COLO668 (cell line): ENCODE measurements at regions not wholly inside any gene's neighbourhood (a gene's known extent, or its start where the extent isn't known, plus 50 kb on each side); places are given as distances from the start of the nearest gene placed in this dataset.

Source experiments
- DNase-seq: peaks from one replicate; lab custom pipeline; 2025; ENCODE audit not compliant: unreplicated experiment; lab: John Stamatoyannopoulos, UW

GRCh38 chr17:55668312-55668920 lies 54.2 kb downstream of the TMEM100 start:
- DNase-seq: no peak

DNA sequence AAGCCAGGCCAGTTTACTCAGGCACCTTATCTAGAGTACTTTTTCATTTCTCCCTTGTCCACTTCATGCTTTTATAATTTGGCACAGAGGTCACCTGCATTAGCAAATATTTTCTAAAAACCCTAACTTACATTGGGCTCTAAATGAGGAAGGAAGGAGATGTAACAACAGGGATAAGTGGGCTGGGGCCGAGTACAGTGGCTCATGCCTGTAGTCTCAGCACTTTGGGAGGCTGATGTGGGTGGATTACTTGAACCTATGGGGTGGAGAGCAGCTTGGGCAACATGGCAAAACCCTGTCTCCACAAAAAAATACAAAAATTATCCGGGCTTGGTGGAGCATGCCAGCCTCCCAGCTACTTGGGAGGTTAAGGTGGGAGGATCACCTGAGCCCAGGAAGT lies 55.9 kb downstream of the TMEM100 start:
- DNase-seq: no peak

DNA sequence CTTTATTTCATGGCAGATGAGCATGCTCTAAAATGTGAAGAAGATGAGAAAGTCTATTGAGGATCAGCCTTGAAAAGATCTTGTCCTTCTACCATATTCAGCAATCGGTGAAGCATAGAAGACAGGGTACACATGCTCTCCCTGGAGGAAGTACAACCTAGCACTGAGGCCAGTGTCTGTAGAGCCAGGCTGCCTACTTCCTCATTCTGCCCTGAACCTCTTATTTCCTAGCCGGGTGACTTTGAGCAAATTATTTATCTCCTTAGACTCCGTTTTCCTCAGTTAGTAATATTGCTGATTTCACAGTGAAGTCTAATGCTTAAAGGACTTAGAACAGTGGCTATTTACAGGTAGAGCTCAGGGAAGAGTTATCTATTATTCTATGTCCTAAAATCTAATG lies 58.4 kb downstream of the TMEM100 start:
- no peak for DNase-seq

GRCh38 chr17:55663400-55663799 lies 59.3 kb downstream of the TMEM100 start:
- no peak for DNase-seq

DNA sequence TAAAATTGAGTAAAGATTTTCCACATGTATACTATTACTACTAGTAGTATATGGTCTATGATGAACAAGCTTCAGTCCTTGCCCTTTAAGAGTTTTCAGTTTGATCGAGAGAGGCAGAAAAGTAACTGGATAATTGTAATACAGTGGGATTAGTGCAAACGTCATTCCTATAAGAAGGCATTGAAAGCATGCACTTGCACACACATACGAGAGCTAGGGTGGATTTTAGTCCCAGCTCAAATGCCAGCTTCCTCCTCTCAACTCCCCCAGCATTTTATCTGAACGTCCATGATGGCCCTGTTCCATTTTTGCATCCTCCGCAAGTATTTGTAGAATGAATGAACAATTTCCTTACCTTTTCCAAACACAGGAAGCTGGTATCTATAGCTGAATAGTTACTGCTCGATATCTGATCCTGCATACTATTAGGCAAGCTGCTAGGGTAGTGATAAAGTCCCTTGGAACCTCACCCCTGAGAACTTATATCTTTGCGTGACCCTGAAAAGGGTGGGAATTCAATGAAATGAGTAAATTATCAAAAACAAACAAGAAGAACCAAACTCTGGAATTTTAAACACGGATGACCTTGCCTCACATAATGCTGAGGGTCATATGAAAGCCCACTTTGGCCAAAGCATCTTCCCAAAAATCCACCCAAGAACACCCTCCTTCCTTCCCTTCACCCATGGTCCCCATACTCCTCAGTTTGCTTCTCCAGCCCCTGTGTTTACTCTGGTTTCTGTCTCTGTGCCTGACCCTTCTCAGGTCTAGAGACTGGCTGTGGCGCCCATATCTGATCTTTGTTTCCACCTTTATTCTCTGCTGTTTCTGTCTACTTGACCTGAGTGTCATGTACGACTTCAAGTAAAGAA lies 60.5 kb downstream of the TMEM100 start:
- DNase-seq: no peak

- no peak for DNase-seq
Observed at GRCh38 chr17:55661256-55661758, 61.4 kb downstream of the TMEM100 start.

- DNase-seq: no peak
Observed at GRCh38 chr17:55660178-55660886, 62.3 kb downstream of the TMEM100 start.

- no peak for DNase-seq
Observed at GRCh38 chr17:55659661-55660060, 63.0 kb downstream of the TMEM100 start.

GRCh38 chr17:55655777-55656176 lies 66.9 kb downstream of the TMEM100 start:
- DNase-seq: no peak

GRCh38 chr17:55654821-55655220 lies 67.8 kb downstream of the TMEM100 start:
- DNase-seq: no peak

DNA sequence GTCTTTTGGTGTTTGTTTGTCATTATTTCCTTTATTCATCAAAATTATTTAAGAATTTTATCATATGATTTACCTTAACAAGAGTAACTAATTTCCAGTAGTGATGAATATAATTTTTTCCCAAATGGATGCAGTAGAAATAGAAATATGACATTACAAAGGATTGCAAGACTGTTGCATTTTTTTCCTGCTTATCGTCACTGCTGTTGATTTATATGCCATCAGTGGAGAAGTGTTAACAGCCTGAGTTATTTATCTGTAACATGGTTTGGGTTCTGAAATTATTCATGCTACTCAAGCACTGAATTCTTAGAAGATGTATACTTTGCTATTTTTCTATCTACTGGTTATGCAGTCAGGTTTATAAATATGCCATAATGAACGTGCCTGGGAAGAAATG lies 68.6 kb downstream of the TMEM100 start:
- no peak for DNase-seq

GRCh38 chr17:55652825-55653224 lies 69.8 kb downstream of the TMEM100 start:
- no peak for DNase-seq

DNA sequence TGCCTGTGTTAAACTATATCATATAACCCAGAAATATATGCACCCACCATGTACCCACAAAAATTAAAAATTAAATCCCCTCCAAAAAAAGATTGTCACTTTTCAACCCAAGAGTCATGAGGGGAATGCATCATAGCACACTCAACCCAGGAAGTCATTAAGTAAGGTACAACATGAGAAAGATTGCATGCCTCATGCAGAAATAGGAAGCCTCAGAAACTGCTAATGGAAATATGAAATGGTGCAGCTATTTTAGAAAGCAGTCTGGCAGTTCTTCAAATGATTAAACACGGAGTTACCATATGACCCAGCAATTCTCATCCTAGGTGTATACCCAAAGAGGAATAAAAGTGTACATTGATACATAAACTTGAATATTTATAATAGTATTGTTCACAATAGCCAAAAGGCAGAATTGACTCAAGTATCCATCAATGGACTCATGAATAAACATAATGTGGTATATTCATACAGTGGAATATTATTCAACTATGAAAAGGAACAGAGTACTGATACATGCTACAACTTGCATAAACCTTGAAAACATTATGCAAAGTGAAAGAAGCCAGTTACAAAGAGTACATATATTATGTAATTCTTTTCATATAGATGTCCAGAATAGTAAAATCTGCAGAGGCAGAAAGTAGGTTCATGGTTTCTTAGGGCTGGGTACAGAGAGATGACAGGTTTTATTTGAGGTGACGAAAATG lies 70.4 kb downstream of the TMEM100 start:
- DNase-seq: no peak

DNA sequence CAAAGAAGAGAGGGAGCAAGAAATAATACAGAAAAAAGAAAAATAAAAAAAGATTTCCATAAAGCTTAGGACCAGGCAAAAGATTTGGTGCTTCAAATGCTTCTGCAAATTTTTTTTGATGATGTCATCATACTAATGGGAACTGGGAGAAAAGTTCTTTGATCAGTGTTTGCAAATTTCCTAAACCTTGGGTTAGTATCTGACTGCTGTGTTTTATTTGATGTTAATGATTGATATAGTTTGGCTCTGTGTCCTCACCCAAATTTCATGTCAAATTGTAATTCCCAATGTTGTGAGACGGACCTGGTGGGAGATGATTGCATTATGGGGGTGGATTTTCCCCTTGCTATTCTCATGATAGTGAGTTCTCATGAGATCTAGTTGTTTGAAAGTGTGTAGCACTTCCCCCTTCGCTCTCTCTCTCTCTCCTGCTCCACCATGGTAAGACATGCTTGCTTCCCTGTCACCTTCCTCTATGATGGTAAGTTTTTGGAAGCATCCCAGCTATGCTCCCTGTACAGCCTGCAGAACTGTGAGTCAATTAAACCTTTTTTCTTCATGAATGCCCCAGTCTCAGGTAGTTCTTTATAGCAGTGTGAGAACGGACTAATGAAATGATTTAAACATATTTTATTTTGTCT lies 72.6 kb downstream of the TMEM100 start:
- DNase-seq: no peak

GRCh38 chr17:55648086-55648485 lies 74.6 kb downstream of the TMEM100 start:
- DNase-seq: no peak

- no peak for DNase-seq
Observed at GRCh38 chr17:55645361-55645760, 77.3 kb downstream of the TMEM100 start.

GRCh38 chr17:55644346-55644745 lies 78.3 kb downstream of the TMEM100 start:
- DNase-seq: no peak

- no peak for DNase-seq
Observed at GRCh38 chr17:55642741-55643140, 79.9 kb downstream of the TMEM100 start.

GRCh38 chr17:55641676-55642081 lies 81.0 kb downstream of the TMEM100 start:
- DNase-seq: peak; percentile 11

DNA sequence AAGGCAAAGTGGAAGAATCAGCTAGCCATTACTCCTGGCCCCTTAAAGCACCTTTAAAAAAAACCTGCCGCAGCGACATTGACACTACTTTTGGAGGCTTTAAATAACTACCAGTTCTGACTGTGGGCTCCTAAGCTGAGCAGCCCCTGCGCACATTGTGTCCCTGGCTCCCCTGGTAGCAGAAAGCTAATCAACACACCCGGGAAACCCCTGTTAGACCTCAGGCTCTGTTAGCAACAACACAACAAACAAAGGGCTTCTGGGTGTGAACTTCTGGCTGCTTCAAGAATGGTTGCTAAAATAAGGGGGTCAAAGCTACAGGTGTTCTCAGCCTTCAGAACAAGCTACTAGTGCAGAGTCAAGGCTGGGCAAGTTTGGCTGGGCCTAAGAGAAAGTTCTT lies 83.6 kb downstream of the TMEM100 start:
- no peak for DNase-seq
